Skeletal muscle cell (primary cell): ENCODE measurements at regions not wholly inside any gene's neighbourhood (a gene's known extent, or its start where the extent isn't known, plus 50 kb on each side); places are given as distances from the start of the nearest gene placed in this dataset.
A peak's percentile ranks its signal among the peaks of the same experiment; 100 is the strongest.
"Not testable (repeated sequence)": the region's sequence is repeated elsewhere in the genome, so short reads cannot be mapped to it uniquely, and the experiment has no call there.

Experiments used
- DNase-seq: peaks from one replicate; pipeline ENCODE4 v3.0.0-alpha.2; 2010; ENCODE audit warnings: low read depth
- H3K4me3 ChIP-seq: 2 replicates; pipeline ENCODE4 v1.5.1; 2011; ENCODE audit warnings: low read depth, mild to moderate bottlenecking, control low read depth, low read length, moderate library complexity

DNA sequence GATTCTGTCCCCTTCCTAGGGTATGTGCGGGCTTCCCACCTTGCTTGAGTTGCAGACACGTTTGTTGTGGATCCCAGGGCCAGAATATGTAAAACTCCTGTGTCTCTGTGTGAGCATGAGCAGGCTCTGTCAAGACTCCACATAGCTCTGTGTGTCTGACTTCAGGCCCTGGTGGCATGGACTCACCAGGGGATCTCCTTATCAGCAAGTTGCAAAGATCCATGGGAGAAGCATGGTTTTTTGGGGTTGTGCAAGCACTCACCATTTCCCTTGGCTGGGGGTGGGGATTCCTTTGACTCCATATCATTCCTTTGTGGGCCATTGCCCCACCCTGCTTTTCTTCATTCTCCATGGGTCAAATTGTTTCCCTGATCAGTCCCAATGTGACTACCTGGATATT is 205.6 kb downstream of the TUSC1 start:
- H3K4me3 ChIP-seq = no peak overlapping the region
- no peak for DNase-seq

DNA sequence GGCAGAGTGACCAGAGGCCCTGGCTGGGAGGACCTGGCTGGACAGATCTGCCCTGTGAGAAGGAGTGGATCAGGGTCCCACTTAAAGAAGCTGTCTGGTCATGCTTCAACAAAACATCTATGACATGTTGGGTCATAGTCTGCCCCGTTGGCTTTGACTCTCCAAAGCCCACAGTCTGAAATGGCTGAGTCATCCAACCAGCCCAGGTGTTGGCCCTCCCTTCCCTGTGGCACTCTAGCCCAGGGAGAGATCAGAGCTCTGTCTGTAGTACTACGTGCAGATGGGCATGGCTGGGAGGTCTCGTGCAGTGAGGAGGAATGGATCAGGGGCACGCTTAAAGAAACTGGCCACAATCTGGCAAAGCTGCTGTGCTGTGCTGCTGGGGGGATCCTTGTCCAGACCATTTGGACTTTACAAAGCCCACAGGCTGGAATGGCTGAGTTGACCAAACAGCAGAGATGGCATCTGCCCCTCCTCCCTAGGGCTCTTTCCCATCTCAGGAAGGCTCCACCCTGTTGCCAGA is 206.1 kb downstream of the TUSC1 start:
- no peak overlapping the region for H3K4me3 ChIP-seq
- no peak for DNase-seq

DNA sequence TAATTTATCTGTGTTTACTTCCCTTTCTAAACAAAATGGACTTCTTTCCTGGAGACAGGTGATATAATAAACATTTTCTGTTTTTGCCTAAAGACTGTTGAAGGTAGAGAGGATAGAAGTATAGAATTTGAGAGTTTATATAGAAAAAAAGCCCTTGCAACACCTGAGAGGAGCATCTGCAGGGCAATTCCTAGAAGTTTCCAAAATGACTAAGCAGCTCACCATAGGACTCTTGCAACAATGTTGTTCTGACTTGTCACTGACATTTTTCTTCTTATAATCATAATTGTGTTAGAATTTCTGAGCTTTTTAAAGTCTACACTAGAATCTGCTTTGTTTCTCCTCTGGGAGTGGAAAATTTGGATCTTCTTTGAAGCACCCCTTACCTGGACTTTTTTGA is 216.8 kb downstream of the TUSC1 start:
- no peak for DNase-seq

DNA sequence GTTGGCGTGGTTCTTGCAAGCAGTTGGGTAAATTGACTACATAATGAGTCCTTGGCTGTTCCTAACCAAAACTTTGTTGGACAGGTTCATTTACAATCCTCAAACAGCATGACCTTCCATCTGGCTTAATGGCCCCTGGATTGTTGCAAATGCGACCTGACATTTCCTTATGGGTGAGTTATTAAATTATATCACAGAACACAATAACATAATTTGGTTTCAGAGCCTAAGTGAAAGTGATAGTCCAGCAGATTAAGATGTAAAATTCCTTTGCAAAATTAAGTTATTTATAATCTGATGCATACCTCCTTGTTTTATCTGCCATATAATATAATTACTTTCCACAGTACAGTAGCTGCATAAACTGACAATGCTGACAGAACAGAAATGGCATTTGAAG is 224.4 kb downstream of the TUSC1 start:
- no peak overlapping the region for H3K4me3 ChIP-seq
- DNase-seq = no peak

More for the DNA sequence above, 216.8 kb downstream of the TUSC1 start:
- H3K4me3 ChIP-seq = no peak overlapping the region

DNA sequence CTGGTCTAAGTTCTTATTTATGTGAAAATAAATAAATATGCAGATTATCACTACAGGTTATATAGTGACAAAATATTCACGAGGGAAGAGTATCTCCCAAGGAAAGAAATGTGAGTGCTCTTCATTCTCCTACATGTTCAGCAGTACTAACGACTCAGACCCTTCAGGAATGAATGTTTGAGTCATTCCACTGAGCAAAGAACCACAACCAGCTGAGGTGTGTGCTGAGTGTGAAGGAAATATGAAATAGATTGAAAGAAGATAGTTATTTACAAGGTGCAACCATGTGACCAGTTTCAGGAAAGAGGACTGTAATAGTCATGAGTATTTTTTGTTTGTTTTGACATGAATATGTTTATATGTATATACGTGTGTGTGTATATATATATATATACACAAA is 228.7 kb downstream of the TUSC1 start:
- H3K4me3 ChIP-seq = no peak overlapping the region
- no peak for DNase-seq

DNA sequence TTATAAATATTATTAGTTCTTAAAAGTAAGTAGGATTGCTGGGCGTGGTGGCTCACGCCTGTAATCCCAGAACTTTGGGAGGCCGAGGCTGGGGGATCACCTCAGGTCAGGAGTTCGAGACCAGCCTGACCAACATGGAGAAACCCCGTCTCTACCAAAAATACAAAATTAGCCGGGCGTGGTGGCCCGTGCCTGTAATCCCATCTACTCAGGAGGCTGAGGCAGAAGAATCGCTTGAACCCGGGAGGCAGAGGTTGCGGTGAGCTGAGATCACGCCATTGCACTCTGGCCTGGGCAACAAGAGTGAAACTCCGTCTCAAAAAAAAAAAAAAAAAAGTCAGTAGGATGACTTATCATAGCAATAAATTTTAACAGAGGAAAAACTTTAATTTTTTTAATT is 232.5 kb downstream of the TUSC1 start:
- DNase-seq, H3K4me3 ChIP-seq: not testable (repeated sequence)

DNA sequence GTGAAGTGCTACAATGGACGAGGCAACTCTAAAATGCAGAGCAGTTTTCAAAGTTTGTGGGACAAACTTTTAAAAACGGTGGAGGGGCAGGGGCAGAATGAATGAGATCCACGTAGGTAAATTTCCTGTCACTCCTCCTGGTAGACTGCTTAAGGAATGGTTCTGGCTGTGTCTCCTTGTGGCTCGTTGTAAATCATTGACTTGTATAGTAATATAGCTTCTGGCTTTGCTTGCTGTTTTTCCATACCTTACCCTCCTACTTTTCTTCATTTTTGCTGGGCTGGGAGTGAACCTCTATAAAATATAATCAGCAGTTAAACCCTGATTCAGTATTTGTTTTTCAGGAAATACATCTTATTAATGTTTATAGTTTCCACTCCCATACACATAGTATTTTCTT is 235.7 kb downstream of the TUSC1 start:
- DNase-seq = no peak
- H3K4me3 ChIP-seq = no peak overlapping the region

DNA sequence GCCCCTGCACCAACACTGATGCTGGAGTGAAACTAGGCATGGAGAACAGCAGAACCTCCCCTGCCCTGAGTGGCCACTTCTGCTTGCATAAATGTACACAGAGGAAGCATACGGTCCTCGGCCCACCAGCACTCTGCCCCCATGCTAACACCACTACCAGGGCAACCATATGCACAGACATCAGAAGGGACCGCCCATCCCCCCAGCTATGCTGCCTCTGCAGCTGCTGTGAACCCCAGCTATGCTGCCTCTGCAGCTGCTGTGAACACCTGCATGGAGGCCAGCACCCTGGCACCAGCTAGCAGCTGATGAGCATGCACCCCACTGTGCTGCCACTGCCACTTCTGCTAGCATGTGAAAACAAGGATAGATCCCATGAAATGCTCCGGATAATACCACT is 250.3 kb downstream of the TUSC1 start:
- DNase-seq = no peak

DNA sequence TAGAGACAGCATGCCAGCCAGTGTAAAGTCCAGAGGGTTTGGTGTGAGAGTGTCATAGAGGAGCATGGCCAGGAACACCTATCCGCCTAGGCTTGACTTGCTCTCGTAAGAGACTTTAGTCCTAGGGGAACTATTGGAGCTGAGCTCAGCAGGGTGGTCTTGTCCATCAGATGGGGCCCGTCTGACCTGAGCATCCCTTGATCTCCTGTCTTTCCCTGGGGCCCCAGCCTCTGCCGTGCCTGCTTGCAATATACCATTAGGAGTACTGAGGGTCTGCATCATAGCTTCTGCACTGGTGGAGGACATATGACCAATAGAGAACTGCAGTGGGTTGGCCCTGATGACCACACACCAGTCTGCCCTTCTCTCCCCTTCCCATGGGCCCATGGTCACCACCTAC is 251.0 kb downstream of the TUSC1 start:
- no peak for DNase-seq
- H3K4me3 ChIP-seq = no peak overlapping the region

More for the DNA sequence above, 250.3 kb downstream of the TUSC1 start:
- no peak overlapping the region for H3K4me3 ChIP-seq

DNA sequence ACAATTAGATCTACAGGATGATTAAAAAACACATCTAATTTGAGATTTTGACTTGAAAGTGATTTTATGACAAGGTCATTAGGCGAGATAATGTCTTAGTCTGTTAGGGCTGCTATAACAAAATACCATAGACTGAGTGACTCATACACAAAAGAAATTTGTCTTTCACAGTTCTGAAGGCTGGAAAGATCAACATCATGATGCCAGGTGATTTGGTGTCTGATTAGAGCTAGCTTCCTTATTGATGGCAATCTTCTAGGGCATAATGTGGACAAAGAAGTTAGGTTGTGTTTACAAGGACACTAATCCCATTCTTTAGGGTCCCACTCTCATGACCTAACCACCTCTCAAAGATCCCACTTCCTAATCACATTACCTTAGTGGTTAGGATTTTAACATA is 256.7 kb downstream of the TUSC1 start:
- H3K4me3 ChIP-seq = no peak overlapping the region
- DNase-seq = no peak

DNA sequence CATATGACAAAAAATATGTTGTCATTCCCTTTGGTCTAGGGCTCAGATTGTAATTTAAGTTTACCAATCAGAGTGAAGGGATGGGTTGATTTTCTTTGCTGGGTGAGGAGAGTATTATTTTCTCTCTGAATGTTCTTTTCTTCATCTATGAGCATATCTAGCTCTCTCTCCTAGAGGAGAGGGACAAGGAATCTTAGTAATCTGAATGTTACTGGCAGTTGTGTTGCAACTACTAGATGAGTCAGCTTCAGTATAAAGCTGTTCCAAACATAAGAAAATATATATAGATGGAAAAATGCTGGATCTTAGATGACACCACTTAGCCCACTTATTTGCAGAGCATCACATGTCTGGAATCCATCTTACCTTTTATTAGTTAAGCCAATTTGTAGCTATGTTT is 259.3 kb downstream of the TUSC1 start:
- DNase-seq = peak; percentile 20
- H3K4me3 ChIP-seq = no peak overlapping the region

DNA sequence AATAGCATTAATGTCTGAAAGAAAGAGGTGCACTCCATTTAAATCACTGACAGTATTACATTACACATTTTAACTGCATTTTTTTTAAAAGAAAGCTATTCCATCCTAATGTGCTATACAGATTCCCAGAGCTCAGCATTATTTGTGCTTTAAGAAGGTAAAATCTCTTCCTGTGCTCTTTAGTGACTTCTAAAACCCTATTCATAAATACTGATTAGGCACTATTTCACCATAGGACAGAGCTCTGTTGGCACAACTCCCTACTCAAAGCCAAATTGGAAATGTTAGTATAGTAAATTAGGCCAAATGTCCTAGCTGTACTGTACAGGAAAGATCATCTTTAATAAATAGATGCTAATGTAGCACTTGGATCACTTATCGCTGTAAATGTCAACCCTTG is 262.5 kb downstream of the TUSC1 start:
- H3K4me3 ChIP-seq = no peak overlapping the region
- no peak for DNase-seq

DNA sequence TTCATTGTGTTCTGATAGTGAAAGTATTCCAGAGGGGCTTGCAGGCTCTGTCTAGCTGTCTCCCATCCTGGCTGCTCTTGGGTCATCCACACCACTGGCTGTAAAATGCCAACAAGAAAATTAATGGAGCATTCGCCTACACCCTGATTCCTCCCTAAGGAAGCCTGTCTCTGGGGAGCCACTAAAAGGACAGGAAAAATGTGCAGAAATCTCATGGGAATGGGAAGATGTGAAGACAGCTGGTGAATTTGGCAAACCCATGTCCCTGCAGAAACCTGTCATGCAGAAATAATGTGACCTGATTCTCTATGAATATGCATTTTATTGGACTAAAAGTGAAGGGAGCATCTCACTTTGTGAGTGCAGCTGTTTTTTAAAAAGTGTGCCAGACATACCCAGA is 265.6 kb downstream of the TUSC1 start:
- H3K4me3 ChIP-seq = no peak overlapping the region
- DNase-seq = no peak

DNA sequence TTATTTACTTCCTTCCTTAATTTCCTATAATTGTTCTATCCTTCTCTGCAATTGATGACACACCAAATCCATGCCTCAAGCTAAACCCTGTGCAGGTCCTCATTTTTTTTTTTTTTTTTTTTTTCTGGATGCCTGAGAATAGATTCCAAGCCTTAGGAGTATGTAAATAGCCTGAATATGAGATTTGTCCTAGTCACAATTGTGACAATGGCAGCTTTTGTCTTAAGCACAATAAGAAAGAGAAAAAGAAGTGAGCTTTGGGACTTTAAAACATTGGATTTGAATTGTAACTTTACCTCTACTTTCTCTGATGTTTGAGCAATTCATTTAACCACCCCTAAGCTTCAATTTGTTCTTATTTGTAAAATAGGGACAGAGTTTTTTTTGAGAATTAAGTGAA is 280.5 kb downstream of the TUSC1 start:
- DNase-seq = no peak
- no peak overlapping the region for H3K4me3 ChIP-seq

DNA sequence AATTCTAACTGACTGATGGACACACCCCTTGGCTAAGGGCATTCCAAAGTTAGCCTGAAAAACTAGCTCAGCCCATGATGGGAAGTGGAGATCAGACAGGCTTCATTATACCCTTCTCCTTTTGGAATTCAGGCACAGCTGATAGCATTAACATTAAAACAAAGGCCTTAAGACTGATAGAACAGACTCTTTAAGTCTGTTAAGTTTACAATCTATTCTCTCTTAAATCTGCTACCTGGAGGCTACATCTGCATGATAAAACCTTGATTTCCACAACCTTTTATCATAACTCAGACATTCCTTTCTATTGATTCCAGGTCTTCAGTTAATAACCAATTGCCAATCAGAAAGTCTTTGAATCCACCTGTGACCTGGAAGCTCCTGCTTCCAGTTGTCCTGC is 281.4 kb downstream of the TUSC1 start:
- DNase-seq = no peak
- no peak overlapping the region for H3K4me3 ChIP-seq

DNA sequence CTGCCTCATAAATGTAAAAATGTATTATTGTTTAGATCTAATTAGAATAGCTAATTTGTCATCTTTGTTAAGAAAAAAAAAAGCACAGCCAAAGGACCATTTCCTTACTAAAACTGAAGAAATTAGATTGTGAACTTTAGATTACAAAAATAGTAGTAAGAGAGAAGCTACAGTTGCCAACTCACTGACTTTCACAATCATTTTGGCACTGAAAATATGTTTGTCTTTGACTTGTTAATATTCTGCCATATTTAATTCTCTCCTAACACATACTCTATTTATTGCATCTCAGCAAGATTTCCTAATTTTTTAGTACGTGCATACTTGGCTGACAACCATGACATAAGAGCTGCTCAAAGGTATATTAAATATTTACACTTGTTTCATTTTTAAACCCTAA is 297.1 kb downstream of the TUSC1 start:
- no peak overlapping the region for H3K4me3 ChIP-seq
- DNase-seq = no peak

DNA sequence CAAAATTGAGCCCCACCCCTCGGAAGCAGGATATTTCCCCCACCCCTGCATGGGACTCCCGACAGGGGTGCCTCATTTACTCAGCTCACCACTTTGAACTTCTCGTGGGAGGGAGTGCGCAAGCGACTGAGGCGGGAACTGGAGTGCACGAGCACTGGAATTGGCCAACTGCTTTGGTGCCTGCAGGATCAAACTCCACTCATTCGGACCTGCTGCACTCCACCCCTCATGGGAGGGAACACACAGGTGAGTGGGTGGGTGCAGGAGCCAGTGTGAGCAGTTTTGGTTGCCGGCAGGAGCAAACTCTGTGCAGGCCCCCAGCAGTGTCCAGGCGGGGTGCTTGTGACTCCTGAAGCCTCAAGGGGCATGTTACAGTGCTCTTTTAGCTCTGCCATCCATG is 301.2 kb downstream of the TUSC1 start:
- no peak overlapping the region for H3K4me3 ChIP-seq
- DNase-seq = no peak

DNA sequence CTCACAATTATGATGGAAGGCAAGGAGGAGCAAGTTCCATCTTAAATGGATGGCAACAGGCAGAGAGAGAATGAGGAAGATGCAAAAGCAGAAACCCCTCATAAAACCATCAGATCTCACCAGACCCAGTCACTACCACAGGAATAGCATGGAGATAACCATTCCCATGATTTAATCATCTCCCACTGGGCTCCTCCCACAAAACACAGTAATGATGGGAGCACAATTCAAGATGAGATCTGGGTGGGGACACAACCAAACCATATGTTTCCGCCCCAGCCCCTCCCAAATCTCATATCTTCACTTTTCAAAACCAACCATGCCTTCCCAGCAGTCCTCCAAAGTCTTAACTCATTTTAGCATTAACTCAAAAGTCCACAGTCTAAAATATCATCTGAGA is 304.0 kb downstream of the TUSC1 start:
- H3K4me3 ChIP-seq = no peak overlapping the region
- DNase-seq = no peak

DNA sequence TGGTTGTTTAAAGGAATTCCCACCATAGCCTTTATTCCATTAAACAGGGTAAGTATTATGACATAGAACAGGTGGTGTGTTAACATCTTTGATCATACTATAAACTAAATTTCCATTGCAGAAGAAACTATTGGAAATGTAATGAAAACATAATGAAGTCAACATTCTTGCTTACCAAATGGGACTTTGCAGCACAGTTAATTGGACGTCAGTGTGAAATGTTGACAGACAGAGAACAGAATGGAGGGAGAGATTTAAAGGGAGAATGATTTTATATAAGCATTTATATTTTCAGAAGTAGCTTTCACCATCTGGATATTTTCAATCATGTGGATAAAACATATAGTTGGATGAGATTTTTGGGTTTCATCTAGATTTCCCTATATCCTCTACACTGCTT is 311.3 kb downstream of the TUSC1 start:
- no peak overlapping the region for H3K4me3 ChIP-seq
- DNase-seq = no peak

DNA sequence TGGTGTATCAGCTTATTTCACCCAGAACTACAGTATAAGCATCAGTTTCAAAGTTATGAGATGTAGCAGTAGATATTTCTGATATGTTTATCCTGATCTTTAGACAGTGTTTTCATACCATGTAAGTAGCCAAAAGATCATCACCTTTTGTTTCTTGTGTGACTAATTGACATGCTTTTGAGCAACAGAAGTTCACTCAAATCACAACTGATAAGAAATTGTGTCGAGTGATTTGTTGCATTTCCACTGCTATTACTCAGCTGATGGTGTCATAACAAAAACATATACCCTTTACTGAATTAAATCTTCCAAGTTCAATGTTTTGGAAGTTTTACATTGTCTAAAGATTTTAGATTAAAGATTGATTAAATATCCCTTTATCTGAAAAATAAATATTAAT is 324.5 kb downstream of the TUSC1 start:
- no peak for DNase-seq
- H3K4me3 ChIP-seq = no peak overlapping the region

DNA sequence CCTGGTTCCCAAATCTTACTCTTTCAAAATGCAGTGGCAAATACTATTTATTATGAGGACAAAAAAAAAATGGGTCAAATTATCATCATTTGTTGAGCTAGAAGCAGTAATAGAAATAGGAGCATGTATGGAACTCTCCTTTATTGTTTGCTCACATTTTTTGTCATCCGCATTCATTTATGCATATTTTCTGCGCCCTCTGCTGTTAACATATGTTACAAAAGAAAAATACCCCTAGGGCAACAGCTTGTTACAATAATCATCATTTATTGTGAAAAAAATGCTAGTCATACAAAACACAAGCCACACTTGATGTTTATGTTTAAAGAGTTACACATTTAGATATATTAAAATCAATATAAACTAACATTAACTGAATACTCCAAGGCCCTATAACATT is 328.2 kb downstream of the TUSC1 start:
- no peak overlapping the region for H3K4me3 ChIP-seq
- DNase-seq = no peak

DNA sequence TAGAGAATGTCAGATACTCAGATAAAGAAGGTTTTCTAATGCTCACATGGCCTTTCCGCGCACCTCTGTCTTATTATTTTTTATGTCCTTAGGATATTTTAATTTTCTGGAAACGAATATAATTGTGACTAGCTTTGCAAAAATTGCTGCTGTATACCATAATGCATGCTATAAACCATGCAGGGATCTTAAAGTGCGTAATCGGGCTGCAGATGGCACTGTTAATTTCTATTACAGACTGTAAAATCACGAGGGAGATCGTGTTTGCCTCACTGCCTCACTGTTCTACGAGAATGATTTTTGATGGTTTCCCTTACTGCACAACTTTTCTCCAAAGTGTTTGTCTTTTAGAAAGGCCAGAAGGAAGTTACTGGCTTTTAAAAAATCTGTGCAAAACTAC is 356.1 kb downstream of the TUSC1 start:
- DNase-seq = no peak
- no peak overlapping the region for H3K4me3 ChIP-seq
